ENCODE measurements at regions not wholly inside any gene's neighbourhood (a gene's known extent, or its start where the extent isn't known, plus 50 kb on each side); places are given as distances from the start of the nearest gene placed in this dataset.

- no peak overlapping the region for H3K4me3 ChIP-seq (ENCODE audit: extremely low read depth in 1 of 4, insufficient read depth in 2 of 4, low read depth in 3 of 4, low read length in 4 of 4)
- H3K27ac ChIP-seq (ENCODE audit: low read depth, low read length), result no peak overlapping the region
- no peak overlapping the region for H3K23ac ChIP-seq (ENCODE audit: insufficient read length)
- no peaks in the 10 kb centered on the region for H3K4me1 ChIP-seq (replicated peaks in 1 of 4; ENCODE audit: control insufficient read depth in 3 of 4, insufficient read depth in 4 of 4, low read length in 3 of 4)
- H2AFZ ChIP-seq (ENCODE audit: low read length), result no peak overlapping the region
- no peaks in the 10 kb centered on the region for H4K20me1 ChIP-seq (replicated peaks in 1 of 2; ENCODE audit: control insufficient read depth in 1 of 2, insufficient read depth in 2 of 2, low read length in 2 of 2)
- no peak overlapping the region for H4K91ac ChIP-seq (replicated peaks; ENCODE audit: insufficient read length, low read length)
- no peak for FAIRE-seq
- no peak overlapping the region for H3K4ac ChIP-seq (replicated peaks; ENCODE audit: insufficient read length, low read depth, low read length)
- no peak overlapping the region for H4K8ac ChIP-seq (ENCODE audit: extremely low read depth, insufficient read depth, low read length)
- H3K79me2 ChIP-seq (ENCODE audit: control insufficient read depth in 1 of 2, insufficient read depth in 2 of 2, low read length in 2 of 2), result no peaks in the 10 kb centered on the region
- no peak overlapping the region for H3K18ac ChIP-seq (ENCODE audit: extremely low read depth, low read length)
- no peak for DNase-seq (ENCODE audit: low read depth in 1 of 2, low spot score in 2 of 2)
- no peak overlapping the region for H4K5ac ChIP-seq (ENCODE audit: insufficient read length, low read depth, low read length)
- no peak overlapping the region for H3K9ac ChIP-seq (replicated peaks in 1 of 4; ENCODE audit: extremely low read depth in 1 of 4, low read depth in 3 of 4, low read length in 3 of 4)
- no peaks in the 10 kb centered on the region for H3K27me3 ChIP-seq (replicated peaks in 1 of 4; ENCODE audit: control insufficient read depth in 3 of 4, extremely low read depth in 1 of 4, insufficient read depth in 3 of 4, low read length in 3 of 4)
- H3K79me1 ChIP-seq (ENCODE audit: low read depth, low read length), result no peaks in the 10 kb centered on the region
- no peak overlapping the region for H2BK15ac ChIP-seq (ENCODE audit: low read length)
- H2BK12ac ChIP-seq (ENCODE audit: low read depth, low read length), result no peak overlapping the region
- H3K14ac ChIP-seq (ENCODE audit: insufficient read length), result no peak overlapping the region
- H3K23me2 ChIP-seq (ENCODE audit: low read depth, low read length), result no peaks in the 10 kb centered on the region
- H2BK20ac ChIP-seq (ENCODE audit: low read length), result no peak overlapping the region
- no peak overlapping the region for H3K56ac ChIP-seq (replicated peaks; ENCODE audit: insufficient read length, low read depth, low read length)
- 84% methylated on average over 2 of the region's 2 CpGs; no CpG with 5 or more reads in 1 of the 2 experiments for WGBS, 2 experiments (ENCODE audit: extremely low coverage in 1 of 2, insufficient coverage in 1 of 2, insufficient read length in 1 of 2, insufficient replicate concordance in 2 of 2, low coverage in 1 of 2, low lambda C conversion rate in 2 of 2, missing lambda C conversion rate in 1 of 2)
- ChIA-PET POLR2A (ENCODE audit: partially characterized antibody) (no interaction called here), CTCF (ENCODE audit: partially characterized antibody) (interaction anchor here (1.4 to 3.1 kb wide), 3 partner anchors 13 to 104 kb away, joined by 3 to 11 read pairs (median 3); no protein-coding TSS in a partner anchor)
- no peaks in the 10 kb centered on the region for H3K9me3 ChIP-seq (ENCODE audit: insufficient read depth in 2 of 2, low read depth in 1 of 2, low read length in 1 of 2)
- no peak overlapping the region for H3K4me2 ChIP-seq (ENCODE audit: insufficient read depth in 1 of 2, low read depth in 2 of 2, low read length in 2 of 2)
- no peak overlapping the region for H2AK5ac ChIP-seq (ENCODE audit: low read depth, low read length)
- no peak overlapping the region for H2BK120ac ChIP-seq (replicated peaks; ENCODE audit: low read depth, low read length)
- H3K36me3 ChIP-seq (ENCODE audit: control insufficient read depth in 2 of 4, insufficient read depth in 4 of 4, low read length in 3 of 4), result no peaks in the 10 kb centered on the region
- no peak overlapping the region for H2BK5ac ChIP-seq (ENCODE audit: low read depth, low read length)
Observed at GRCh38 chr9:99561961-99562565, 259.6 kb upstream of the NR4A3 start.
